HepG2 (cell line): ENCODE measurements at regions not wholly inside any gene's neighbourhood (a gene's known extent, or its start where the extent isn't known, plus 50 kb on each side); places are given as distances from the start of the nearest gene placed in this dataset.

ENCODE experiments used
- KDM1A ChIP-seq: IDR thresholded peaks from 2 replicates; pipeline ENCODE4 v1.6.1; 2016; ENCODE audit warnings: missing compliant biosample characterization
- MAFK ChIP-seq, 2 experiments: IDR thresholded peaks in 1 of 2; conservative IDR thresholded peaks in 1 of 2; 2 replicates each; pipeline ENCODE4 v1.6.1; 2011; ENCODE audit warnings: improper control_type of control experiment in 2 of 2, low read length in 2 of 2
- NFRKB ChIP-seq: fragments of 450-650 bp; IDR thresholded peaks from 2 replicates; pipeline ENCODE4 v1.6.1; 2017
- TF ChIP-seq, protein P1 (sequence below): sonication (generic); formaldehyde crosslinking; IDR thresholded peaks from 2 replicates; pipeline ENCODE4 v1.5.0; 2020; ENCODE audit warnings: mild to moderate bottlenecking, missing genetic modification reagents, moderate library complexity
- TF ChIP-seq, protein P2 (sequence below): fragments of 450-650 bp; IDR thresholded peaks from 2 replicates; pipeline ENCODE4 v1.6.1; 2017; ENCODE audit warnings: mild to moderate bottlenecking

DNA sequence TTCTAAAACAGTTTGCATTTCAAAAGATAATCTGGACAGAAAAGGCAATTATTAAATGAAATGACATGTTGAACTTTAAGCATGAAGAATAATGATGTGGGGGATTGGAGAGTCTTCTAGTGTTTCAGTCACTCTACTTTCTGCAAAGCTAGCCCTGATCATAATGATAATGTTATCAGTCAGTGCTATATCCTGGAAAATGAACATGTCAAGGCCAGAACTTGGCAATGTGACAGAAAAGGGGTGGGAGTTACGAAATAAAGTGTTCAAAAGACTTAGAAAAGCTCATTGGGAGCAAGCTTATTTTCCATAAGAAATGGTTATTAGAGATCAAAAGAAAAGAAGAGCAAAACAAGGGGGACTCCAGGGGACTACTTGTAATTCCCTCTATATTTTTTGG is 288.5 kb upstream of the SLC8A1 start:
- TF ChIP-seq NFRKB (no peak), MAFK (conservative IDR thresholded peaks at IDR 0.05 in 1 of 2, IDR thresholded peaks at IDR 0.05 in 1 of 2; ENCODE audit: low read length in 2 of 2) (no peak), KDM1A (no peak)
- TF ChIP-seq, protein P1, sequence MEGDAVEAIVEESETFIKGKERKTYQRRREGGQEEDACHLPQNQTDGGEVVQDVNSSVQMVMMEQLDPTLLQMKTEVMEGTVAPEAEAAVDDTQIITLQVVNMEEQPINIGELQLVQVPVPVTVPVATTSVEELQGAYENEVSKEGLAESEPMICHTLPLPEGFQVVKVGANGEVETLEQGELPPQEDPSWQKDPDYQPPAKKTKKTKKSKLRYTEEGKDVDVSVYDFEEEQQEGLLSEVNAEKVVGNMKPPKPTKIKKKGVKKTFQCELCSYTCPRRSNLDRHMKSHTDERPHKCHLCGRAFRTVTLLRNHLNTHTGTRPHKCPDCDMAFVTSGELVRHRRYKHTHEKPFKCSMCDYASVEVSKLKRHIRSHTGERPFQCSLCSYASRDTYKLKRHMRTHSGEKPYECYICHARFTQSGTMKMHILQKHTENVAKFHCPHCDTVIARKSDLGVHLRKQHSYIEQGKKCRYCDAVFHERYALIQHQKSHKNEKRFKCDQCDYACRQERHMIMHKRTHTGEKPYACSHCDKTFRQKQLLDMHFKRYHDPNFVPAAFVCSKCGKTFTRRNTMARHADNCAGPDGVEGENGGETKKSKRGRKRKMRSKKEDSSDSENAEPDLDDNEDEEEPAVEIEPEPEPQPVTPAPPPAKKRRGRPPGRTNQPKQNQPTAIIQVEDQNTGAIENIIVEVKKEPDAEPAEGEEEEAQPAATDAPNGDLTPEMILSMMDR = no peak
- TF ChIP-seq, protein P2, sequence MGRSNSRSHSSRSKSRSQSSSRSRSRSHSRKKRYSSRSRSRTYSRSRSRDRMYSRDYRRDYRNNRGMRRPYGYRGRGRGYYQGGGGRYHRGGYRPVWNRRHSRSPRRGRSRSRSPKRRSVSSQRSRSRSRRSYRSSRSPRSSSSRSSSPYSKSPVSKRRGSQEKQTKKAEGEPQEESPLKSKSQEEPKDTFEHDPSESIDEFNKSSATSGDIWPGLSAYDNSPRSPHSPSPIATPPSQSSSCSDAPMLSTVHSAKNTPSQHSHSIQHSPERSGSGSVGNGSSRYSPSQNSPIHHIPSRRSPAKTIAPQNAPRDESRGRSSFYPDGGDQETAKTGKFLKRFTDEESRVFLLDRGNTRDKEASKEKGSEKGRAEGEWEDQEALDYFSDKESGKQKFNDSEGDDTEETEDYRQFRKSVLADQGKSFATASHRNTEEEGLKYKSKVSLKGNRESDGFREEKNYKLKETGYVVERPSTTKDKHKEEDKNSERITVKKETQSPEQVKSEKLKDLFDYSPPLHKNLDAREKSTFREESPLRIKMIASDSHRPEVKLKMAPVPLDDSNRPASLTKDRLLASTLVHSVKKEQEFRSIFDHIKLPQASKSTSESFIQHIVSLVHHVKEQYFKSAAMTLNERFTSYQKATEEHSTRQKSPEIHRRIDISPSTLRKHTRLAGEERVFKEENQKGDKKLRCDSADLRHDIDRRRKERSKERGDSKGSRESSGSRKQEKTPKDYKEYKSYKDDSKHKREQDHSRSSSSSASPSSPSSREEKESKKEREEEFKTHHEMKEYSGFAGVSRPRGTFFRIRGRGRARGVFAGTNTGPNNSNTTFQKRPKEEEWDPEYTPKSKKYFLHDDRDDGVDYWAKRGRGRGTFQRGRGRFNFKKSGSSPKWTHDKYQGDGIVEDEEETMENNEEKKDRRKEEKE = no peak
